ENCODE measurements at regions not wholly inside any gene's neighbourhood (a gene's known extent, or its start where the extent isn't known, plus 50 kb on each side); places are given as distances from the start of the nearest gene placed in this dataset.

DNA sequence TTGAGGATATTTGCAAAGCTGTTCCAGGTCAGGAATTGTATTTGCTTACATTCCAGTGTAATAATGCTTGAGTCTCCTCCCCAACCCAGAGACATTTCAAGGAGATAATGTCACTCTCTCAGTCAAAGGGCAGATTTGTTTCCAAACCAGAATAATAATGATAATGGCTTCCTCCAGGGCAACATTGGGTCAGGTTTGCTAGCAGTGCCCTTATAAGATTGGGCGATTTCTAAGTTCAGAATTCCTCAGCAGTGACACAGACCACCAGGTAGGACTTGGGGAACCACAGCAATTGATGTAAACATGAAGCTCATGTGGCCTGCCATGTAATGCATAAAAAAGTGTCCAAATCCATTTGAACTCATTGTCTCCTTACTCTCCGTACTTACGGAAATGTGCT is 125.2 kb downstream of the BMP15 start (continued):
- TF ChIP-seq STAT5A (IDR thresholded peaks at IDR 0.05; ENCODE audit: borderline replicate concordance, low read length) (no peak), POLR2G (IDR thresholded peaks at IDR 0.05; ENCODE audit: low read depth, low read length) (no peak), KDM2B (CRISPR knock-in tag; IDR thresholded peaks at IDR 0.05) (no peak), HDAC1 (IDR thresholded peaks at IDR 0.05) (no peak), JUND (IDR thresholded peaks at IDR 0.05; ENCODE audit: borderline replicate concordance, low read depth, low read length) (no peak), JUND (tag; IDR thresholded peaks at IDR 0.05; ENCODE audit: borderline replicate concordance, low read depth, low read length) (no peak)

DNA sequence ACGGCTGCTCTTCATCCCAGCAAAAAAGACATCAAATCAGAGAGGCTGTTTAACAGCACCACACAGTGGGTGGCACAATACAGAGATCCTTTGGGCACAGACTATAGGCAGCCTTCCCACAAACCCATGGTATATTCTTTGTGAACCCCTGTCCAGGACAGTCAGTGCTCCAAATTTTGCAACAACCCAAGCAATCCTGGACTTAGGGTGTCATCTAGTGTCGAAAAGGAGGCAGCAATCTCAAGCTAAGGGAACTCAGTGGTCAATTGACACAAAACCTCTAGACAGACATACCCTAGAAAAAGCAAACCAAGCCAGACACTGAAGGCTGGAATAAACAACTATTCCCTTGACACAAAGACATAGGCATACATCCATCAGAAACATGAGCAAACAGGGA is 137.4 kb downstream of the BMP15 start:
- DNase-seq (ENCODE audit: extremely low read depth in 1 of 4, low spot score in 3 of 4): no peak
- H3K36me3 ChIP-seq (ENCODE audit: control insufficient read depth, insufficient read depth, low read length): no peaks in the 10 kb centered on the region
- H3K4me1 ChIP-seq (replicated peaks in 1 of 2; ENCODE audit: control insufficient read depth in 2 of 2, insufficient read depth in 2 of 2, low read length in 2 of 2): no peaks in the 10 kb centered on the region
- H3K4me3 ChIP-seq: no peak overlapping the region
- no peak for ATAC-seq
- BruUV-seq (replicated peaks): no TSS peak
- H3K4me2 ChIP-seq (ENCODE audit: insufficient read depth, low read length): no peak overlapping the region
- no peaks in the 10 kb centered on the region for H4K20me1 ChIP-seq (replicated peaks; ENCODE audit: control insufficient read depth, insufficient read depth, low read length)
- 0% methylated on average over 2 of the region's 2 CpGs for WGBS (ENCODE audit: insufficient coverage, low coverage, missing lambda C conversion rate)
- no peaks in the 10 kb centered on the region for H3K79me2 ChIP-seq (ENCODE audit: control insufficient read depth, insufficient read depth, low read length)
- no peak overlapping the region for H2AFZ ChIP-seq (ENCODE audit: low read depth, low read length)
- H3K9ac ChIP-seq (ENCODE audit: insufficient read depth in 1 of 2, low read depth in 2 of 2, low read length in 2 of 2): no peak overlapping the region
- H3K9me1 ChIP-seq (ENCODE audit: control insufficient read depth, insufficient read depth, low read length): no peaks in the 10 kb centered on the region
- H3K9me3 ChIP-seq (replicated peaks; ENCODE audit: control insufficient read depth, insufficient read depth, low read depth, low read length): no peaks in the 10 kb centered on the region
- H3K27me3 ChIP-seq (ENCODE audit: control insufficient read depth in 2 of 2, insufficient read depth in 2 of 2, low read length in 2 of 2): no peaks in the 10 kb centered on the region; a peak in 1 of 5 replicates
- in situ Hi-C loops (cut with MboI): no loop called here
- no peak overlapping the region for H3K27ac ChIP-seq (ENCODE audit: extremely low read depth, low read depth, low read length)
- POLR2A ChIA-PET: no interaction called here
- FAIRE-seq: no peak
- CTCF ChIA-PET (ENCODE audit: low intra/inter-chr PET ratio): no interaction called here
- TF ChIP-seq, protein P1, sequence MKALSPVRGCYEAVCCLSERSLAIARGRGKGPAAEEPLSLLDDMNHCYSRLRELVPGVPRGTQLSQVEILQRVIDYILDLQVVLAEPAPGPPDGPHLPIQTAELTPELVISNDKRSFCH (CRISPR knock-in tag; IDR thresholded peaks at IDR 0.05): no peak
- TF ChIP-seq, protein P1 (tag; IDR thresholded peaks at IDR 0.05): no peak
- TF ChIP-seq C11orf30 (IDR thresholded peaks at IDR 0.05; ENCODE audit: low read depth) (no peak), GABPB1 (CRISPR knock-in tag; IDR thresholded peaks at IDR 0.05) (no peak), RBM14 (IDR thresholded peaks at IDR 0.05; ENCODE audit: borderline replicate concordance, insufficient read depth, low read depth, low read length) (no peak), CTCF (IDR thresholded peaks at IDR 0.05 in 2 of 3, conservative IDR thresholded peaks at IDR 0.05 in 1 of 3; ENCODE audit: insufficient read depth in 2 of 3, low read depth in 1 of 3, low read length in 3 of 3) (peak in 1 of 3 experiments; percentile 17; a peak in 1 of 6 replicates)
- TF ChIP-seq, protein P2, sequence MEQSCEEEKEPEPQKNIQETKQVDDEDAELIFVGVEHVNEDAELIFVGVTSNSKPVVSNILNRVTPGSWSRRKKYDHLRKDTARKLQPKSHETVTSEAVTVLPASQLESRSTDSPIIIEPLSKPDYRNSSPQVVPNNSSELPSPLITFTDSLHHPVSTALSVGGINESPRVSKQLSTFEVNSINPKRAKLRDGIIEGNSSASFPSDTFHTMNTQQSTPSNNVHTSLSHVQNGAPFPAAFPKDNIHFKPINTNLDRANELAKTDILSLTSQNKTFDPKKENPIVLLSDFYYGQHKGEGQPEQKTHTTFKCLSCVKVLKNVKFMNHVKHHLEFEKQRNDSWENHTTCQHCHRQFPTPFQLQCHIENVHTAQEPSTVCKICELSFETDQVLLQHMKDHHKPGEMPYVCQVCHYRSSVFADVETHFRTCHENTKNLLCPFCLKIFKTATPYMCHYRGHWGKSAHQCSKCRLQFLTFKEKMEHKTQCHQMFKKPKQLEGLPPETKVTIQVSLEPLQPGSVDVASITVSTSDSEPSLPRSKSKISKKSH (CRISPR knock-in tag; IDR thresholded peaks at IDR 0.05): no peak
- TF ChIP-seq, protein P3, sequence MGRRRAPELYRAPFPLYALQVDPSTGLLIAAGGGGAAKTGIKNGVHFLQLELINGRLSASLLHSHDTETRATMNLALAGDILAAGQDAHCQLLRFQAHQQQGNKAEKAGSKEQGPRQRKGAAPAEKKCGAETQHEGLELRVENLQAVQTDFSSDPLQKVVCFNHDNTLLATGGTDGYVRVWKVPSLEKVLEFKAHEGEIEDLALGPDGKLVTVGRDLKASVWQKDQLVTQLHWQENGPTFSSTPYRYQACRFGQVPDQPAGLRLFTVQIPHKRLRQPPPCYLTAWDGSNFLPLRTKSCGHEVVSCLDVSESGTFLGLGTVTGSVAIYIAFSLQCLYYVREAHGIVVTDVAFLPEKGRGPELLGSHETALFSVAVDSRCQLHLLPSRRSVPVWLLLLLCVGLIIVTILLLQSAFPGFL (CRISPR knock-in tag; IDR thresholded peaks at IDR 0.05): no peak
- TF ChIP-seq, protein P4, sequence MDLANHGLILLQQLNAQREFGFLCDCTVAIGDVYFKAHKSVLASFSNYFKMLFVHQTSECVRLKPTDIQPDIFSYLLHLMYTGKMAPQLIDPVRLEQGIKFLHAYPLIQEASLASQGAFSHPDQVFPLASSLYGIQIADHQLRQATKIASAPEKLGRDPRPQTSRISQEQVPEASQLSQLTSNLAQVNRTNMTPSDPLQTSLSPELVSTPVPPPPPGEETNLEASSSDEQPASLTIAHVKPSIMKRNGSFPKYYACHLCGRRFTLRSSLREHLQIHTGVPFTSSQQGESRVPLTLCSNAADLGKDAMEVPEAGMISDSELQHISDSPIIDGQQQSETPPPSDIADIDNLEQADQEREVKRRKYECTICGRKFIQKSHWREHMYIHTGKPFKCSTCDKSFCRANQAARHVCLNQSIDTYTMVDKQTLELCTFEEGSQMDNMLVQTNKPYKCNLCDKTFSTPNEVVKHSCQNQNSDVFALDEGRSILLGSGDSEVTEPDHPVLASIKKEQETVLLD (IDR thresholded peaks at IDR 0.05): no peak
- intact Hi-C loops (cut with micrococcal nuclease): no loop called here
